HG03103 (cell line): ENCODE measurements at regions not wholly inside any gene's neighbourhood (a gene's known extent, or its start where the extent isn't known, plus 50 kb on each side); places are given as distances from the start of the nearest gene placed in this dataset.
"Not testable (repeated sequence)": the region's sequence is repeated elsewhere in the genome, so short reads cannot be mapped to it uniquely, and the experiment has no call there.

ENCODE experiments used
- ATAC-seq: cut with Tn5 transposase; IDR thresholded peaks from one replicate; pipeline ENCODE4 v1.9.1; 2021; ENCODE audit warnings: low read depth; ENCODE audit not compliant: unreplicated experiment

DNA sequence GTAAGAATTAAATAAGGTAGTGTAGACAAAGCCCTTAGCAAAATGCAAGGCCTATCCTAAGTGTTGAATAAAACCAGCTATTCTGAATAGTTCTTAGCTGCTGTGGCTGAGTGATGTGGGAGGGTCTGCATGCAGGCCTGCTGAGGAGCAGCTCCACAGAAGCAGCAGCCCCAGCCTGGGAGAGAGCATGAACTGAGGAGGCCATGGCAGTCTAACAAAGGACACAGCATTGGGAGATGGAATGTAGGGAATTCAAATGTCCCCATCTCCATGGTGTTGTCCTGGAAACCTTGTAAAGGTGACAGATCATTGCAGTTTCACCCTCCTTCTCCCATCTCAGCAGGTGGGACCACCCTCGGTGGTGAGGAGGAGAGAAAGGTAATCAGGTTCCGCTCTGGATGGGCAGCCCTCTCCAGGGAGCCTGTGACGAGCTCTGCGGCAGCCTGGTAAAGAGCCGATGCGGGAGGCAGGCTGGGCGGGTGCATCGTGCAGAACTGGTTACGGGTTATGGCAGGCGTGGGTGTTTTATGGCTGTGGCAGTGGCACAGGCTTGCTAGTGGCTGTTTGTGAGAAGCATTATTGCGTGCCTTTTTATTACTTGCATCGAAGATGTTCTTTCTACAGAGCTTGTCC is 199.9 kb upstream of the GLRA1 start:
- ATAC-seq: no peak

- no peak for ATAC-seq
Observed at GRCh38 chr5:152118676-152119470, 194.2 kb upstream of the GLRA1 start.

- no peak for ATAC-seq
Observed at GRCh38 chr5:152116934-152117333, 192.3 kb upstream of the GLRA1 start.

DNA sequence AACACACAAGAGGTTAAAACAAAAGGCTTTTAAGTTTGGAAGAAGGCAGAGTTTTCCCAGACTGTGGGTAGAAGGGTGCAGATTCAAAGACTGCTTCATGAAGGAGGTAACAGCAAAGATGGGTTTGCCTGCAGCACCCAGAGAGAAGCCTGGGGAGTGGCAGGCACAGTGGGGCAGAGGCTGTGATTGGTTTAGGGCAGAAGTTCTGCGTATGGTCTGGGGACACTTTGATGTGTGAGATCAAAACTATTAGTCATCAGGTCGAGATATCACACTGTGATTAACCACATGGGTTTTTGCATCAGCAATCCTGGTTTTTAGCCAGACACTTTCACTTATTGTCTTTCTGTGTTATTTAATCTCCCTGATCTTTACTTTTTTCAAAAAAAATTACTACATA is 188.8 kb upstream of the GLRA1 start:
- no peak for ATAC-seq

GRCh38 chr5:152107220-152107619 is 182.6 kb upstream of the GLRA1 start:
- ATAC-seq: no peak

GRCh38 chr5:152106571-152106970 is 181.9 kb upstream of the GLRA1 start:
- no peak for ATAC-seq

- no peak for ATAC-seq
Observed at GRCh38 chr5:152105085-152105484, 180.4 kb upstream of the GLRA1 start.

DNA sequence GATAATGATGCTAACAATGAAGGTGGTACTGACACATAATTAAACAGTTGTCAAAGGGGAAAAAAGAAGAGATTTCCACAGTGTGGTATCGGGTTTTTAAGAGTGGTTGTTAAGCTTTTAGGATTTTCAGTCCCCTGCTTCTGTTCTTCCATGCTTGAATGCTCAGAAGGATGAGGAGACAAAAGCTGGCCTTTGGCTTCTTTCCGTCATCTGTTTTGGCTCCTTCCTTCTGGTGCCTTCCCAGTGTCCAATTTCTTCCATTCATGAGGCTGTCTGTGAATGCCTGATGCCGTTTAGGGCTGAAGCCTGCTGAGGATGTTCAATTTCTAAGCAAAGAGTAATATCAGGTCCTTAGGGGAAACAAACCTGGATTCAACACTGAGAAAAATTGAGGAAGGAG is 179.6 kb upstream of the GLRA1 start:
- ATAC-seq: no peak

- ATAC-seq: not testable (repeated sequence)
Observed at GRCh38 chr5:152102908-152103307, 178.3 kb upstream of the GLRA1 start.

DNA sequence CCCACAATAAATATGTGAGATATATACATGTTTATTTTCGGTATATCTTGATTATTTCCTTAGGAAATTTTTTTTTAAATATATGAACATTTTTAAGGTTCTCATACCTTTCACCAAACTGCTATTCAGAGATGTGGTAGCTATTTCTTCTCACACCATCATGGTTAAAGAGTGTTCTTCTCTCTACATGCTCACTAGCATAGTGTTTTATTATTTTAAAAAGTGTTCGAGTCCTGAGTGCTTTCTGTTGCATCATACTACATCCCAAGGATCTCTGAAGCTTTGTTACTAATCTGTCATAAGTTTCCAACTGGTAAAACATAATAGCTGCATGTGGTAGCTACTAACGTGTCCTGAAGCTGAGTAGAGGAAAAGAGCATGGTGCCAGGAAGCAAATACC is 177.4 kb upstream of the GLRA1 start:
- ATAC-seq: no peak

DNA sequence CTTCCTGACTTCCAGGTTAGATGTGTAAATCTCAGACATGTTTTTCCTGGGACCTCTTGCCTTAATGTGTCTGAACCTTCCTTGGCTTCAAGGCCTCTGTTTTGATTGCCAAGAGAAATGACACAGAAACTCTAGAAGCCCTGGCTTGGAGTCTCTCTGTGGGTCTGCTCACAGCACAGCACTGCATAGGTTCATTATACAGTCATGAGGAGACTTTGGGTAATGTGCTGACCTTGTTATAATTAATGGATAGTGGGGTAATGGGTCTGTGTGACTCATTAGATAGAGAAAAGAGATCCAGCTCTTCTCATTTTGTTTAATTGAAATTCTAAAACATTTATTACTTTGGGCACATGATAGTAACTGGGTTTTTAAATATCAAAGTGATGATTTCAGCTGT is 175.8 kb upstream of the GLRA1 start:
- ATAC-seq: no peak

- ATAC-seq: no peak
Observed at GRCh38 chr5:152097128-152097527, 172.5 kb upstream of the GLRA1 start.

DNA sequence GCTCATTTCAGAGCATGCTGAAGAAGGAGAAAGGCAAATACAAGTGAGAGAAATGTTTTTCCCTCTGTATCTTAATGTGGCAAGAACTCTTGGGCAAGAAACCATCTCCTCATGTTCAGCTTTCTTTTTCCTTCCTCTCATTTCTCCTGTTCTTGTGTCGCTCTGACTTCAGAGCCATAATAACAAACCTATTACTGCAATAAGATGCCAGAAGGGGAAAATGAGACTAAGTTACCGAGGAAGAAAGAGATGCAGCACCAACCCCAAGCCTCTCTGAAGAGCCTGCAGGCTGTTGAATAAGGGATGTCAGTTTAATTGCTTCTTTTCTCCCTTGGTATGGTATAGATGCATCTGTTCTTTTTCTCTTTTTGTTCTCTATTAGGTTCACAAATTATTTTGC is 170.1 kb upstream of the GLRA1 start:
- ATAC-seq: no peak

- no peak for ATAC-seq
Observed at GRCh38 chr5:152094060-152094459, 169.4 kb upstream of the GLRA1 start.

DNA sequence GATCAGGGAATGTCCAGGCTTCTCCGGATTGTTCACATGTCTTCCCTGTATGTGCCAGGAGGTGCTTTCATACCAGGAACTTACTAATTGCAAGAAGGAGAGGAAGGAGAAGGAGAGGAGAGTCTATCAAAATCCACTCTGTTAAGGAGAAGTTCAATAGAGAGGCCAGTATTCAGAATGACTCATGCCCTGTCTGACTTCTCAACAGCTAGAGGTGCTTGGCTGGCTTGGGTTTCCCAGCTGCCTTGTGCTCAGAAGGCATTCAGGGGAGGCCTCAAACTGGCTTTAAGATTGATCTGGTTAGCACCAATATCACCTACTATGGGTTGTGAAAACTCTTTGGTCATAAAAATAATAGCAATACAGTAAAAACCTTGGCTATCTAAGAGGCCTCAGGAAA is 167.9 kb upstream of the GLRA1 start:
- ATAC-seq: no peak

GRCh38 chr5:152089644-152090043 is 165.0 kb upstream of the GLRA1 start:
- ATAC-seq: no peak

- ATAC-seq: no peak
Observed at GRCh38 chr5:152086668-152087067, 162.0 kb upstream of the GLRA1 start.

- no peak for ATAC-seq
Observed at GRCh38 chr5:152084476-152084875, 159.8 kb upstream of the GLRA1 start.

DNA sequence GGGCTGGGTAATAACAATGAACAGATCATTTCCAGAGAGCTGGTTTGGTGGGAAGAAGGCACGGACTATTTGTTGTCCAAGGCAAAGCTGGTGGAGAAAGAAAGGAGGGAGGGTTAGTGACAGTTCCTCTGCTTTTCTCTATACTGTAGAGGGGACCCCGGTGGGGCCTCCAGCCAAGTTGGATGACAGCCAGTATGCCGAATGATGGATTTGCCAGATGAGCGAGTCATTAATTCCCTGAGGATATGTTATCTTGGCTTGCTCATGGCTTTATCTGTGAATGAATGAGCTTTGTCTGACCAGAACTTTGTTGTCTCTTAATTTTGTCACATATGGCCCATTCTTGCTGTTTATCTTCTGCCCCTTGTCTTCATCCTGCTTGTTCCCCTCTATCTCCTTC is 158.6 kb upstream of the GLRA1 start:
- ATAC-seq: no peak

- ATAC-seq: no peak
Observed at GRCh38 chr5:152072091-152072490, 147.4 kb upstream of the GLRA1 start.

- no peak for ATAC-seq
Observed at GRCh38 chr5:152070591-152070990, 145.9 kb upstream of the GLRA1 start.

DNA sequence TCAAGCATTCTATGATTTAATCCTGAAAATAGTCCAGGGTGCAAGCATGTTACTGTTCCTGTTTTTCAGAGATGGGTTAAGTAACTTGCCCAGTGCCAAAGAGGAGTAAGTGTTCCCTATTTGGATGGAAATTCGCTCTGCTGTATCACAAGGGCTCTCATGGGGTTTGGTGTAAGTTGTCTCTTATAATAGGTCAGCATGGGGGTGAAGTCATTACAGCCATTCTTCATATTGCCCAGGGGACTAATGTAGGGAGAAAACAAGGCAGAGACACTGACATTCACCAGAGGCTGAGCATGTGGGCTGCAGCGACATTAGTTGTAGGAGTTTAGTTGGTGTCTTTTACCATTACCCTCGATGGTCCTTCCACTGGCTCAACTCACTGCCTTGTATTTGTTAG is 142.1 kb upstream of the GLRA1 start:
- ATAC-seq: no peak
